H9 (cell line): ENCODE measurements at regions not wholly inside any gene's neighbourhood (a gene's known extent, or its start where the extent isn't known, plus 50 kb on each side); places are given as distances from the start of the nearest gene placed in this dataset.

Source experiments
- DNase-seq: peaks from one replicate; pipeline ENCODE4 v3.0.0-alpha.2; 2017
- H2AFZ ChIP-seq: one replicate; pipeline ENCODE4 v1.6.1; 2013; ENCODE audit warnings: mild to moderate bottlenecking, low read length, control low read depth, moderate library complexity
- H2AK5ac ChIP-seq: 2 replicates; pipeline ENCODE4 v1.6.1; 2013; ENCODE audit warnings: low read length, control low read depth, mixed read lengths; ENCODE audit not compliant: insufficient read length
- H2BK120ac ChIP-seq: one replicate; pipeline ENCODE4 v1.6.1; 2013; ENCODE audit warnings: low read depth, mild to moderate bottlenecking, low read length, control low read depth, inconsistent platforms; ENCODE audit not compliant: poor library complexity, severe bottlenecking
- H2BK12ac ChIP-seq: 2 replicates; pipeline ENCODE4 v1.6.1; 2013; ENCODE audit warnings: low read length, control low read depth, mixed read lengths, low read depth; ENCODE audit not compliant: insufficient read length
- H2BK15ac ChIP-seq: 2 replicates; pipeline ENCODE4 v1.6.1; 2013; ENCODE audit warnings: low read depth, low read length, control low read depth
- H2BK20ac ChIP-seq: one replicate; pipeline ENCODE4 v1.6.1; 2013; ENCODE audit warnings: low read depth, mild to moderate bottlenecking, low read length, control low read depth, inconsistent platforms; ENCODE audit not compliant: poor library complexity, severe bottlenecking
- H2BK5ac ChIP-seq: 2 replicates; pipeline ENCODE4 v1.6.1; 2013; ENCODE audit warnings: low read length, control low read depth, mixed read lengths; ENCODE audit not compliant: insufficient read length
- H3K14ac ChIP-seq: 2 replicates; pipeline ENCODE4 v1.6.1; 2013; ENCODE audit warnings: low read length, control low read depth; ENCODE audit not compliant: insufficient read depth
- H3K18ac ChIP-seq: 2 replicates; pipeline ENCODE4 v1.6.1; 2013; ENCODE audit warnings: low read depth, mild to moderate bottlenecking, mixed read lengths, low read length, control low read depth; ENCODE audit not compliant: insufficient read length
- H3K23ac ChIP-seq: 2 replicates; pipeline ENCODE4 v1.6.1; 2013; ENCODE audit warnings: low read length, control low read depth, mixed read lengths, low read depth; ENCODE audit not compliant: insufficient read length
- H3K23me2 ChIP-seq: 2 replicates; pipeline ENCODE4 v1.6.1; 2013; ENCODE audit warnings: low read depth, mild to moderate bottlenecking, mixed read lengths, low read length, control low read depth; ENCODE audit not compliant: insufficient read length, poor library complexity, severe bottlenecking
- H3K27ac ChIP-seq: 2 replicates; pipeline ENCODE4 v1.5.1; 2013; ENCODE audit warnings: low read length, control low read depth, mixed read lengths, low read depth; ENCODE audit not compliant: insufficient read length
- H3K27me3 ChIP-seq: 2 replicates; pipeline ENCODE4 v1.6.1; 2013; ENCODE audit warnings: low read length, control low read depth, inconsistent platforms; ENCODE audit not compliant: insufficient read depth
- H3K4ac ChIP-seq: 2 replicates; pipeline ENCODE4 v1.6.1; 2013; ENCODE audit warnings: low read depth, mild to moderate bottlenecking, control low read depth, inconsistent platforms, low read length, moderate library complexity
- H3K4me1 ChIP-seq: 2 replicates; pipeline ENCODE4 v1.6.1; 2013; ENCODE audit warnings: low read length, control low read depth, inconsistent platforms; ENCODE audit not compliant: insufficient read depth
- H3K4me2 ChIP-seq: 2 replicates; pipeline ENCODE4 v1.6.1; 2013; ENCODE audit warnings: low read length, control low read depth, mixed read lengths; ENCODE audit not compliant: insufficient read length, insufficient read depth
- H3K56ac ChIP-seq: 2 replicates; pipeline ENCODE4 v1.6.1; 2013; ENCODE audit warnings: low read depth, mild to moderate bottlenecking, mixed read lengths, low read length, control low read depth; ENCODE audit not compliant: insufficient read length
- H3K79me1 ChIP-seq: 2 replicates; pipeline ENCODE4 v1.6.1; 2013; ENCODE audit warnings: low read depth, mild to moderate bottlenecking, moderate library complexity, low read length, control low read depth, inconsistent platforms; ENCODE audit not compliant: insufficient read depth, poor library complexity, severe bottlenecking
- H3K79me2 ChIP-seq: 2 replicates; pipeline ENCODE4 v1.6.1; 2013; ENCODE audit warnings: low read length, control low read depth, inconsistent platforms; ENCODE audit not compliant: insufficient read depth
- H3K9ac ChIP-seq: 2 replicates; pipeline ENCODE4 v1.6.1; 2013; ENCODE audit warnings: low read length, control low read depth, mixed read lengths; ENCODE audit not compliant: insufficient read length; ENCODE audit errors: extremely low read depth
- H3K9me3 ChIP-seq: one replicate; pipeline ENCODE4 v1.6.1; 2013; ENCODE audit warnings: low read depth, low read length, inconsistent platforms; ENCODE audit not compliant: control insufficient read depth
- H3T11ph ChIP-seq: one replicate; pipeline ENCODE4 v1.6.1; 2013; ENCODE audit warnings: mild to moderate bottlenecking, low read length, control low read depth, inconsistent platforms
- H4K20me1 ChIP-seq: one replicate; pipeline ENCODE4 v1.6.1; 2013; ENCODE audit not compliant: control insufficient read depth, insufficient read length, insufficient read depth
- H4K5ac ChIP-seq: 2 replicates; pipeline ENCODE4 v1.6.1; 2013; ENCODE audit warnings: low read depth, mild to moderate bottlenecking, mixed read lengths, low read length, control low read depth; ENCODE audit not compliant: insufficient read length
- H4K8ac ChIP-seq: replicated peaks from 2 replicates; pipeline ENCODE4 v1.6.1; 2013; ENCODE audit warnings: low read length, control low read depth, mixed read lengths, low read depth; ENCODE audit not compliant: insufficient read length
- H4K91ac ChIP-seq: 2 replicates; pipeline ENCODE4 v1.6.1; 2013; ENCODE audit warnings: low read depth, mild to moderate bottlenecking, moderate library complexity, mixed read lengths, low read length, control low read depth; ENCODE audit not compliant: insufficient read length
- H3K27ac Mint-ChIP-seq, 3 experiments: 2 replicates in 2 of 3; 3 replicates in 1 of 3; pipeline ENCODE4 v1.8.0; 2020 to 2021; ENCODE audit warnings: mixed read lengths in 3 of 3, mild to moderate bottlenecking in 1 of 3, moderate library complexity in 1 of 3
- H3K27me3 Mint-ChIP-seq: 2 replicates; pipeline ENCODE4 v1.8.0; 2021; ENCODE audit warnings: low read depth, mild to moderate bottlenecking, moderate library complexity, mixed read lengths
- H3K36me3 Mint-ChIP-seq, 3 experiments: 2 replicates in 2 of 3; 3 replicates in 1 of 3; pipeline ENCODE4 v1.8.0; 2020 to 2021; ENCODE audit warnings: low read depth in 3 of 3, mixed read lengths in 3 of 3; ENCODE audit not compliant: insufficient read depth in 1 of 3
- H3K4me1 Mint-ChIP-seq, 2 experiments: 2 replicates each; pipeline ENCODE4 v1.8.0; 2020; ENCODE audit warnings: mixed read lengths in 2 of 2
- H3K4me3 Mint-ChIP-seq, 2 experiments: 2 replicates in 1 of 2; 3 replicates in 1 of 2; pipeline ENCODE4 v1.8.0; 2020 to 2021; ENCODE audit warnings: mild to moderate bottlenecking in 2 of 2, mixed read lengths in 2 of 2, moderate library complexity in 1 of 2
- H3K9me3 Mint-ChIP-seq, 2 experiments: 2 replicates in 1 of 2; 3 replicates in 1 of 2; pipeline ENCODE4 v1.8.0; 2020; ENCODE audit warnings: mild to moderate bottlenecking in 2 of 2, mixed read lengths in 2 of 2, moderate library complexity in 1 of 2
- CTCF ChIP-seq: fragments of 200-600 bp; sonication (generic); conservative IDR thresholded peaks from 3 replicates; pipeline ENCODE4 v1.8.0; 2021; ENCODE audit warnings: antibody characterized with exemption, mild to moderate bottlenecking
- WGBS: extraction: QIAGEN DNeasy Blood & Tissue Kit; methylation state at CpG from one replicate; pipeline ENCODE4 v1.1.7; 2013; ENCODE audit warnings: missing lambda C conversion rate, low lambda C conversion rate, mixed read lengths; ENCODE audit not compliant: insufficient read length; ENCODE audit errors: extremely low coverage; 5-methylcytosine and 5-hydroxymethylcytosine counted together

DNA sequence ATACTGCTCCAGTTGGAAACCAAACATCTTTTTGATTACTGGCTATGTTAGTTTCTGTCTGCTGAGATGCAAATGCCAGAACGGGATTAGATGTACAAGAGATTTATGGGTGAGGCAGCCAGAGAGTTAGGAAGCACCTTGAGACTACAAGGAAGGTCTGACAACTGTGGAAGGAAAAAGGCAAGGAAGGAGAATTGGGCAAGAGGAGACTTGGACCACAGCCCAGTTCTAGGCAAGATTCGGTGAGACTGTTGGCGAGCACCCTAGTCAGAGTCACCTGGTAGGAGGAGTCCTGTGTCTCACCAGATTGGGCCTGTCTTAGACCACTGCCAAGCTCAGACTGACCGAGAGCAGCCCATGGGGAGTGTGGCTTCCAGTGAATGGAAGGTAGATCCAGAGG lies 91.8 kb upstream of the F13A1 start:
- no peaks in the 10 kb centered on the region for H3K79me1 ChIP-seq
- H3K27me3 ChIP-seq, result no peaks in the 10 kb centered on the region
- Mint-ChIP-seq H3K4me1 (peaks cover 2 to 4% of the 10 kb centered on the region in 2 experiments; a peak in 3 of 4 replicates), H3K36me3 (no peaks in the 10 kb centered on the region), H3K4me3 (no peak overlapping the region), H3K9me3 (no peaks in the 10 kb centered on the region), H3K27me3 (no peaks in the 10 kb centered on the region), H3K27ac (no peak overlapping the region)
- no peak overlapping the region for H2AK5ac ChIP-seq
- WGBS, result no CpG with 5 or more reads among the region's 4 CpGs
- no peak overlapping the region for H3K14ac ChIP-seq
- H4K20me1 ChIP-seq, result no peaks in the 10 kb centered on the region
- H3K9ac ChIP-seq, result no peak overlapping the region
- H2BK120ac ChIP-seq, result no peak overlapping the region
- no peak overlapping the region for H4K8ac ChIP-seq
- H3K79me2 ChIP-seq, result no peaks in the 10 kb centered on the region
- no peak overlapping the region for H2BK5ac ChIP-seq
- H3K56ac ChIP-seq, result no peak overlapping the region
- no peak overlapping the region for H3K23ac ChIP-seq
- no peak overlapping the region for H2AFZ ChIP-seq
- no peak overlapping the region for H3K27ac ChIP-seq
- DNase-seq, result no peak
- H2BK15ac ChIP-seq, result no peak overlapping the region
- no peak overlapping the region for H3K4me2 ChIP-seq
- H4K5ac ChIP-seq, result no peak overlapping the region
- H2BK20ac ChIP-seq, result no peak overlapping the region
- no peaks in the 10 kb centered on the region for H3K9me3 ChIP-seq
- no peak overlapping the region for H2BK12ac ChIP-seq
- H3K23me2 ChIP-seq, result no peaks in the 10 kb centered on the region
- no peak for TF ChIP-seq CTCF
- peaks cover 2% of the 10 kb centered on the region; the same call in 1 of the 2 replicates for H3K4me1 ChIP-seq
- no peak overlapping the region for H3T11ph ChIP-seq
- H4K91ac ChIP-seq, result no peak overlapping the region
- H3K4ac ChIP-seq, result no peak overlapping the region
- H3K18ac ChIP-seq, result no peak overlapping the region
